ENCODE measurements at regions not wholly inside any gene's neighbourhood (a gene's known extent, or its start where the extent isn't known, plus 50 kb on each side); places are given as distances from the start of the nearest gene placed in this dataset.

DNA sequence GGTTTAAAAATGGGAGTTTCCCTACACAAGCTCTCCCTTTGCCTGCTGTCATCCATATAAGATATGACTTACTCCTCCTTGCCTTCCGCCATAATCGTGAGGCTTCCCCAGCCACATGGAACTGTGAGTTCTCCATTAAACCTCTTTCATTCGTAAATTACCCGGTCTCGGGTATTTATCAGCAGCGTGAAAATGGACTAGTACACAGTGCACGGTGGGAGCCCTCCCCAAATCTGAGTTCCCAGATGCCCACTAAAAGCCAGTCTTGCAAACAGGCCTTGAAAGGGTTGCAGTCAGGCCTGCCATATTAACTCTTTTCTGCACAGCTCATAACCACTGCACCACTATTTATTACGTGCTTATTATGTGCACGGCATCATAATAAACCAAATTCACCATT is 400.9 kb downstream of the PRDM2 start:
- no peak for DNase-seq (ENCODE audit: low read depth, low spot score)

DNA sequence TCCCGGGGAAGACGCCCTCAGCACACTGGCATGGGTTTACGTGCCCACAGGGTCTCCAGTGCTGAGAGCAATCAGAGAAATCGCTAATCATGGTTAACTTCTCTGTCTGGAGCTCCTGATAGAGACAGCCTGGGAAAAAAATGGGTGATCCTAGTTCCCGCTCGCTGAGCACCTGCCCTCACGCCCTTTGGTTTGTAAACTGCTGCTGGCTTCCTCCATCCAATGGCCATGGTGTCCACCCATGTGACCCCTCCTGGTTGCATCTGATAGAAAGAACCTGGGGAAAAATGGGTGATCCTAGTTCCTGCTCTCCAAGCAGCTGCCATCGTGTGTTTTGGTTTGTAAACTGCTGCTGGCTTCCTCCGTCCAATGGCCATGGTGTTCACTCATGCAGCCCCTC is 402.2 kb downstream of the PRDM2 start:
- DNase-seq (ENCODE audit: low read depth, low spot score) = no peak

DNA sequence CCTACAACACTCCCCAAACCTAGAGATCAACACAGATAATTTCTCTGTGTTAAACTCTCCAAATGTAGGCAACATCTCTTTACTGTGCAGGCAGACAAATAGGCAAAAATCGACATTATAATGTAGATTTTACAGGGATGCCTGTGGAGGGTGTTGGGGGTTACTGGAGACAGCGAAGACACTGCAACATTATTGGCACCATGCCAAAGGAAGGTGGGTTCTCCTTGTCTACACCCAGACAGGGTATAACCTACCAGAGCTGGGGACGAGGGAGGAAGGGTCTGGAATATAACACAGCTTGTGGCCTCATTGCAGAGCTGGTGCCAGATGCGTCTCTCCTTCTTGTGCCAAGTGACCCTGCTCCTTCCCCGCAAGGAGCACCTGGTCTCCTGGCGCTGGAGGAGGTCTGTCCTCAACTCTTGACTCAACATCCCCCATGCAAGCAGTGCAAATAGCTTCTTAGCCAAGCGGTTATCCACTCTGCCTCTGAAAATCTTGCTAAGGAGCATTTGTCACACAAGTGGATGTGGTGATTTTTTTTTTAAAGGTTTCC is 404.0 kb downstream of the PRDM2 start:
- DNase-seq (ENCODE audit: low read depth, low spot score) = no peak

DNA sequence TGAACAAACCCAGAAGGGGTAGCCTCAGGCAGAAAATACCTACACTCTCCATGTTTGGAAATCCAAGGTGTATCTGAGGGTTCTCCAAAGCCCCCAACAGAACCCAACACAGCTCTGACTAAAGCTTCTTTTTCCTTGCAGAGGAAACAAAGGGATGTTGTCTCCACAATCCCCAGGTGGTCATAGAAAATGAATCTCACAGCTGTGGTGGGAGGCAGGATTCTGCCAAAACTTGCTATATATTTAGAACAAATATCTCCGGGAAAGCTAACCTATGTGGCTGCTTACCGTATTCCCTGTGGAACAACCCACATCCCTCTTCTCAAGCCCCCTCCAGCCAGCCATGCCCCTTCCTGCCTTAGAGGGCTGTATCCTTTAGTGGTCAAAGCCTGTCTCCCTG is 406.1 kb downstream of the PRDM2 start:
- no peak for DNase-seq (ENCODE audit: low read depth, low spot score)

DNA sequence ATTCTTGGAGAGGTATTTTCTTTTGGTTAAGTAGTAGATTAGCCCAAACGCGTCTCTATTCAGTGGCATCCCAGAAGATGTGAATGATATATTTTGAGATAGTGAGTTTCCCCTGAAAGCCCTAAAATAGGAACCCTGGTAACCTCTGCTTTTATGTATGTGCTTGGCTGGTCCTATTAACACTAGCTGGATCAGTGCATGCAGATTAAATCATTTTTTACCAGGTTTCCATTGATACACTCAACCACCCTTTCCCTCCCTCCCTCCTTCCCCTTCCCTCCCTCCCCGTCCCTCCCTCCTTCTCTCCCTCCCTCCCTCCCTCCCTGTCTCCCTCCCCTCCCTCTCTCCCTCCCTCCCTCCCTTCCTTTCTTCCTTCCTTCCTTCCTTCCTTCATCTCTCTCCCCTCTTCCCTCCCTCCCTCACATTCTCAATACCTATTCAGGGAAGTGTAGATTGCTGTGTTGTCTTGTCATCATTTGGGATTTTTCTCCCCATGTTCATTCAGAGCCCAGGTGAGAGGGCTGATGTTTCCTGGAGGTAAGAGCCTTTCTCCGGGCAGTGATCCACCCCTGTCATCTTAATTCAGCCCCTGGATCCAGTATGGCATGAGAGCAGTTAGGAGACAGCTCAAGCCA is 406.8 kb downstream of the PRDM2 start:
- no peak for DNase-seq (ENCODE audit: low read depth, low spot score)

DNA sequence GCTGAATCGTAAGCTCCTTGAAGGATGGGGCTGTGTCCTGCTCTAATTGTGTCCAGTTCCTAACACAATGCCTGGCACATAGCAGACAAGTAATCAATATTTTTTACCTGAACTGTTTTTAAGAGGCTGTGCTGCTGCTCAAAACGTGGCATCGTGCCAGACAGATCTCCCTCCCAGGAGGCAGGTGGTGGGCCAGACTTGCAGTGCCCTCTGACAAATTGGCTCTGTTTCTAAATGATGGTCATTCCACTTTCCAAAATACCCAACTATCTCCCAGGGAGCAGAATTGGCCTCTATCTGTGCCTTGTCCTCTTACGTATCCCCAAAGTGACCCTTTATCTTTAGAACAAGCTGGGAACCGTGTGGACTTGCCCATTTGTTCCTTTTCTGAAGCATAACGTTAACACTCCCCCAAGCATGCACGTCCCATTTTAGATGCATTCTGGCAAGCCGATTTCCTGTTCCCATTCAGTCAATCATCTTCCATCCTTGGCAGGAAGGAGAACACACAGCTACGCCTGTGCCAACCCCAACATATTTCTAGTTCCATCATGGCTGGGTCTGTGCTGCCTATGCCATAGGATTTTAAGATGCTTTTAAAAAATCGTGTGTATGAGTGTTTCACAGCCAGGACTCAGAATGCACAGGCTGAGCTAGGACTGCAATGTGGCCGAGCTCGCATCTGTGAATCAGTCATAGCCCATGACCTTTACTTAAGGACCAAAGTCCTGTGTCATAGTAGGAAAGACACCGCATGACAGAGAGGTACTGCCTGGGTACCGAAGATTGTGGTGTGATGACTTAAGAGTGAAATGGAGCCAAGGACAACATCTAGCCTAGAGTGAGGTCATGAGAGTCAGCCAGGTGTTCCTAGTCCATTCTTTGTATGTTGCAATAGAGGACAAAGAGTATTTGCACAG is 408.6 kb downstream of the PRDM2 start:
- DNase-seq (ENCODE audit: low read depth, low spot score) = no peak

DNA sequence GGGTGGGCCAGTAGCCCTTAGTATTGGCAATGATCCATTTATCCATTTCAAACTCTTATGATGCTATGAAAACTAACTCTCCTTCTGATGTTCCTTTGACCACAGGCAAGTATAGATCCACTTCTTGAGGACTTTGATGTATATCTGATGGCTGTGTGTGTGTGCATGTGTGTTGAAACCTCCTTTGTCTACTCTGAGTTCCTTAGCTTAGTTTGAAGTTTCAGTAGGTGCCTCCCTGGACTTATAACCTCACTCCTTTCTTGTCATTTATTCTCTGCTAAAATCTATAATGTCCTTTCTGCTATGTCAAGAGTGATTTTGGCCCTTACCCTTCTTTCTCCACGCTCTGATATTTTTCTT is 409.3 kb downstream of the PRDM2 start:
- no peak for DNase-seq (ENCODE audit: low read depth, low spot score)

DNA sequence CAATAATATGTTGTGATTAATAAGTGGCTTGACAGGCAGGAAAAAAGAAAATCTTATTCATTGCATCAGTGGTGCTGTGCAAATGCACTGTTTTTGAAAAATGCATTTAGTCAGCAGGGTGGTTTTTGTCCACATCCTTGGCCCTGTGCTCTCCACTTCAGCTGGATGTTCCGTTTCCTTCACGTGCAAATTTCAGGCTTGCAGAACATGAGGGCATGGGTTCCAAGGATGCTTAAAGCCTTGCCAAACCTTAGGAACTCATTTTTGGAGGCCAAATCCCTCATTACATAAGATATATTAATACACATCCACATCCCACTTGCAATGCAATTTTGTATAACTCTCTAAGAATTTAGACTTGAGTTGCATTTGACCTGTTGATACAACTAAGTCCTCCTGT is 410.1 kb downstream of the PRDM2 start:
- DNase-seq (ENCODE audit: low read depth, low spot score) = no peak

DNA sequence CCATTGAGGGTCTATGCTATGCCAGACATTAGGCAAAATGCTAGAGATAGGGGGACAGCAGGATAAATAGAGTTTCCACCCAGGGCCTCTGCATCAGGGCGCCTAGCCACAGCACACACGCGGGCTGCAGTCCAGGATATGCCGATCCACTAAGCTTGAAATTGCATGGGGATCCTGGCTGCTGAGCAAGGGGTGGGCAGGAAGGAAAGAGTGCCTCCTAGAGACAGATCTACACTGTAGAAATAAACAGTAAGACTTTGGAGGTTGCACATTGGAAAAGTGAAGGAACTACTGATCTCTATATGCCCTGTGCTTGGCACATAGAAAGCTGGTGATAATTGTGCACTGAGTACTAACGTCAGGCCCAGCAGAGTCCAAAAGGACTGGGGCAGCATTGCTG is 411.1 kb downstream of the PRDM2 start:
- no peak for DNase-seq (ENCODE audit: low read depth, low spot score)

DNA sequence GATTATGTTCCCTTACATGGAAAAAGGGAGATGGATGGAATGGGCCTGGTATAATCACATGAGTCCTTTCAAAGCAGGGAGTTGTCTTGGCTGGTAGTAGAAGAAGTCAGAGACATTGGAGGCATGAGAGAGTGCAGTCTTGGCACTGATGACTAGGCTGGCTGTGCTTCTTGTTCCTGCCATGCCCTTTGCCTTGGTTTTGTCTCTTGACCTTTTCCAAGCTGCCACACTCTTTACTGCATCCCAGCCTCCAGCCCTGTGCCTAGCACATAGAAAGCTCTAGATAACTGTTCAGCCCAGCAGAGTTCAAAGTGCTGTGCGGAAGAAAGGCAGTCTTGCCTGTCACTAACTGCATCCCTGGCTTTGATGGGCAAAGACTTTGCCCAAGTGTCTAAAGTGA is 412.6 kb downstream of the PRDM2 start:
- DNase-seq (ENCODE audit: low read depth, low spot score) = no peak

DNA sequence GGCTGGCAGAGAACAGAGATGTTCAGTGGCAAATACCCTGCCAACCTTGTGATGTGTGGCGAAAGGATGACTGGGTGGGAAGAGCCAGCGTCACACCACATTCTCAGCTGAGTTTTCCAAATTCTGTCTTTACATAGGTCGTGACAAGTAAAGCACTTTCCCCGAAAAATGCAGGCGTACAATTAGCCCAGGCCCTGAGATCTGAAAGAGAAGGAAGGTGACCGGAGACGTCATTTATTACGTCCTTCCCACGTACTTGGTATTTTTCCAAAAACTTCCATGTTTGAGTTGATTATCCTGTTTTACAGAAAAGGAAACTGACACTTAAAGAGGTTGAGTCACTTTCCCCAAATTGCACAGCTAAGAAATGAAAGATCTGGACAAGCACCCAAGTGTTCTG is 413.3 kb downstream of the PRDM2 start:
- DNase-seq (ENCODE audit: low read depth, low spot score) = no peak

DNA sequence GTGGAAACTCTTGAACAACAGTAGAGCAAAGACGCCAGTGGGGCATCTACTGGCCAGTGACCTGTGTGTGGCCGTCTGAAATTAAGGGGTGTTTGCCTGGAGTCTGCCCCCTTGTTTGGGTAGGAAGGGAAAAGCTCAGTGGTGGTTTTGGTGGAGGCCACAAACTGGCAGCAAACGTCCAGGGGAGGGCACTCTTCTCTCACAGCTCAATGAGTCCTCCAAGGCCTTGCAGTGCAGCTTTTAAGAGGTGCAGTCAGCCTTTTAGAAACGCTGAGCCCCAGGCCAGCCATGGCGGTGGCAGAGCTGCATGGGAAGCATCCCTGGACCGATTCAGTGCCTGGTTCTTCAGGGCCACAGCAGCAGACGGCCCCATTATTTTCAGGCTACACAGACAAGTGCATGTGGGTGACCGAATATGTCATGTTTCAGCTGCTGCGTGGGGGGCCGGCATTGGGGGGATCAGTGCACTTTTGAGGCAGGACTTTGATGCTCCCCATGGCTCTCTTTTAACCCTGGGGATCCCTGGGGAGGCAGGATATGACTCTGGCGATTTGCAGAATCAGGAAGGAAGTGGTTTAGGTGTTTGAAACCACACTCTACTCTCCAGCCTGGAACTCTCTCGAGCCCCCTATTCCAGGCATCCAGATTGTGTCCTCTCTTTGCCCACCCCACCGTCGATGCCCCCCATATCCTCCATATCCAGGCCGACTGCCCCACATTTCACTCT is 414.0 kb downstream of the PRDM2 start:
- DNase-seq (ENCODE audit: low read depth, low spot score) = no peak

DNA sequence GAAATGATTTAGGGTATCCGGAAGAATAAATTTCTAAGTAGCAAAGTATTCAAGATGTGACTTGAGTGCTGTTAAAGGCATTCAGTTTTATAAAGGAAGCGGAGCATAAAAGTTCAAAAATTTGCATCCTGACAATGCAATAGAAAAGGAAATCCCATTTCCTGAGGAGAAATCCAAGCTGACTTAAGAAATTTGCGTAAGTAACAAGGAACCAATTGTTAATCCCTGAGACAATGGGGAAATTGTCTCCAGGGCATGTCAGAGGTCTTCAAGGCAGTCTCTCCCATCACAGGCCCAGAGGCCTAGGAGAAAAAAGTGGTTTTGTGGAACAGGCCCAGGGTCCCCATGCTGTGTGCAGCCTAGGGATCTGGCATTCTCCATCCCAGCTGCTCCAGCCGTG is 416.0 kb downstream of the PRDM2 start:
- DNase-seq (ENCODE audit: low read depth, low spot score) = no peak

DNA sequence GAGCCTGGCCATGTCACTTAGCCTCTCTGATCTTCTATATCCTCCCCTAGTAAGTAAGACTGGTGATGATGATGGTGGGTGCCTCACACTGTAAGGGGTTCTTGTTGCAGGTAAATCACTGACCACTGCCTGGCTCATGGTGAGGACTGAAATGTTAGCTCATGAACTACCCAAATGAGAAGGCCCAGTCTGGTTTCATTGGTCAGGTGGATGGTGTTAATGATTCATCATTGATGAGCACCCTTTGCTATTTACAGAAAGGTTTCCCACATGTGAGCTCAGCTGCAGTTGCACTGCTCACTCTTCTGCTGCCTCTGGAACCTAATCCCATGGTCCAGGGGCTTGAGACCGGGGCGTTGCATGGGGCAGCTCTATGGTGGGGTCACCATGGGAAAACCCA is 417.7 kb downstream of the PRDM2 start:
- DNase-seq (ENCODE audit: low read depth, low spot score) = no peak

DNA sequence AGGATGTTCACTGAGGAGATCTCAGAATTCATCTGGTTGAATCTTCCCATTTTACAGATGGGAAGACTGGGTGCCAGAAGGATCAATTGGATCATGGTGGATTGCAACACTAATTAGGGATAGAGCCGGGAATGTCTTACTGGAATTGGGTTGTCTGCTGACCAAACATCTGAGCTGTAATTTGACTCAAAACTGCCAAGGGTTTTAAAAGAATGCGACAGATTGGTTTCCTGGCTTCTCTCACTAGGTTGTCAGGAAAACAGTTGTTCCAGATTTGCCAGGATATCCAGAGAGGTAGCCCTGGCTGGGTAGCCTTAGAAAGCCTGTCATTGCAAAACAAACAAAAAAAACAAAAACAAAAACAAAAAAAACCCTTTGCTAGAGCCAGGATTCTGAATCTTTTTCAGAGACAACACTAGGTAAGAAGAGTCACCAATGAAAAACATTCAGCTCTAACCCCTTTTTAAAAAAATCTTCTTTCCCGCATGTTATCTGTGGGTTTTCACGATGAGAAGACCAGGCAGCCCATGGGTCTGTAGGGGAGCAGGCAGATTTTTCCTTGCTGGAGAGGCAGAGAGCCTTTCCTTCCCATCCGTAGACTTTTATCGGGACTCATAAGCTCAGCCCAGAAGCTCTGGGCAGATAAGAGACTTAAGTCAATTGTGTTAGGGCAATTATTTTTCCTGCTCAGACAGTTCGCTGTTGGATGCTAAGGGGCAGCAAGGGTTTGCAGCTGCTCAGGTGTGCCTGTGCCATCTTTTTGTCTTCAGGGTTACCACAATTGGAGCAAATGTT is 418.9 kb downstream of the PRDM2 start:
- DNase-seq (ENCODE audit: low read depth, low spot score) = no peak

DNA sequence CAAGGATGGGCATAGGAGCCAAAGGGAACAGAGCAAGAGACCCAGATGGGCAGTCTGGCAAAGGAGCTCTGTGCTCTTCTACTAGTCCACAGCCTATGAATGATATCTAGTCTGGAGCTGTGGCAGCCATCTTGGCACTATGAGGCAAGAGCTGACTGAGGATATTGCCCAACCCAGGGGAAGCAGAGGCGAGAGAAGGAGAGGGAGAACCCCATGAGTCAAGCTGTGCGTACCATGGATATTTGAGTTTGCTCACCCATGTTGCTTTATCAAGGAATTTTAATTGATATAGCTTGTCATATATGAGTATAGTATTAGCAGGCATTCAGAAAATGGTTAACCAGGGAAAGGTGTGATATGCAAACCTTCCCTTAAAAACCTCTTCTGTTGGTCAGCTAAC is 420.9 kb downstream of the PRDM2 start:
- DNase-seq (ENCODE audit: low read depth, low spot score) = no peak

DNA sequence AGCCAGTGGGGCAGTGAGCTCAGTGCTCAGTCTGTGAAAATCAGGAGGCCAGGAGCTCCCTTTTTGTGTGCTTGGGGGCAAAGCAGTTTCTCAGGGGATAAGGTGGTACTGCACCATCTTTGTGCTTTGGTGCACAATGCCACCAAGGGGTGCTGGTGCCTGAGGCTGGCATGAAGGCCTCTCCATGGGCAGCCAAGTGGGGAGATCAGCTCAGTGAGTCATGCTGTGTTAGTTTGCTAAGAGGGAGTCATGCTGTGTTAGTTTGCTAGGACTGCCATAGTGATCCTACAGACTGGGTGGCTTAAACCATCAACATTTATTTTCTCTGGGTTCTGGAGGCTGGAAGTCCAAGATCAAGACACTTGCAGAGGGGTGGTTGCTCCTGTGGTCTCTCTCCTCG is 428.1 kb downstream of the PRDM2 start:
- no peak for DNase-seq (ENCODE audit: low read depth, low spot score)

DNA sequence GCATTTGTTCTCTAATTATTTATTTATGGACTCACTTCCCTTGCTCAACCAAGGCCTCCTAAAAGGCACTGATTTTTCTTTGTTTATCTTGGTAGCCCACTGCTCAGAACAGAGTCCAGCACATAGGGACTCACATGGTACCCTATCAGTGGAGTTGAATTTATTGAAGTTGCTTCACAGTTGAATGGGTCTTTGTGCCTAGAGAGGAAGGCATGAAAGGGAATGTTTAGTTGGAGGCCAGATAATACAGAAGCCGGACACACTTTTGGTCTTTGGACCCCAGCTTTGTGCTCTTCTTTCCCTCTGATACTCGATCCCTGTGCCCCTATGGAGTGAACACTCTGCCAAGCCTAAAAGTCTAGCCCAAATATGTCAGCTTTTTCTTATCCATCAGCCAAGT is 429.0 kb downstream of the PRDM2 start:
- DNase-seq (ENCODE audit: low read depth, low spot score) = no peak

DNA sequence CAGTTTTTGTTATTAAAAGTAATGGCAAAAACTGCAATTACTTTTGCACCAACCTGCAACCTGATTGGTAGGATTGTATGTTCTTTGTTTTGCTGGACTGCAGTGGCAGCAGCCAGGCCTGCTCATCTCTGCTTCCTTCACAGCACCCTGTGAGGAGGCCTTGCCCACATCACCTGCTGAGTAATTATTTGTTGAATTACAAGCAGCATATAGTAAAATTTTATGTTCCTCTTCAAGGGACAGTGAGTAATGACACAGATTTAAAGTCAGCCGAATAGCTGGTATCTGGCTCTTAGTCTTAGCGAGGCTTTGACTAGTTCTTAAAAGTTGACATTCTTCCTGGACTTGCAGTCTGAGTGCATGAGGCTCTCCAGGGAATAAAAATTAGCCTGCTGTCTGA is 435.1 kb downstream of the PRDM2 start:
- DNase-seq (ENCODE audit: low read depth, low spot score) = no peak

DNA sequence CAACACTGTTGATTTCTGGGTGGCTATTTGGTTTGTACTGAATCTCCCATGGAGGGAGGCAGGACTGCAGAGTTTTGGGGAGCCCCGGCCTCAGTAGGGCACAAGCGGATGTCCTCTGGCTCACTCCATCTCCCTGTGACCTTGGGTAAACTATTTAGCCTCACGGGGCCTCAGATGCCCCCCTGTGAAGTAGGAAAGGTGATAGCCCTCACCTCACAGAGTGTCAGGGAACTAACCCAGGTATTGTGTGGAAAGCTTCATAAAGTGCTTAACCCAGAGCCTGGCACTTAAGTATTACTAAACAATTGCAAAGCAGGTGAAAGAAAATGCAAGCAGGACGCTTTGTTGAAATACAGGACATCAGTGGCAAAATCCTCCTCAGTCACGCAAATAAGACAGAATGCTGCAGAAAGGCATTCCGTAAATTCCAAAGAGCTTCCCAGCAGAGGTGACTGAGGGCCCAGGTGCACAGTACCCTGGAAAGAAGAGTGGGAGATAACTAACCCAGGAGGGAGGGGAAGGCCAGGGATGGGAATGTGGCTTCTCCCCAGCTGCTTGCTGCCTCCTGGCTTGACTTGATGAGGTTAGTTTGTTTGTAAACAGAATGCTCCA is 436.3 kb downstream of the PRDM2 start:
- DNase-seq (ENCODE audit: low read depth, low spot score) = no peak

DNA sequence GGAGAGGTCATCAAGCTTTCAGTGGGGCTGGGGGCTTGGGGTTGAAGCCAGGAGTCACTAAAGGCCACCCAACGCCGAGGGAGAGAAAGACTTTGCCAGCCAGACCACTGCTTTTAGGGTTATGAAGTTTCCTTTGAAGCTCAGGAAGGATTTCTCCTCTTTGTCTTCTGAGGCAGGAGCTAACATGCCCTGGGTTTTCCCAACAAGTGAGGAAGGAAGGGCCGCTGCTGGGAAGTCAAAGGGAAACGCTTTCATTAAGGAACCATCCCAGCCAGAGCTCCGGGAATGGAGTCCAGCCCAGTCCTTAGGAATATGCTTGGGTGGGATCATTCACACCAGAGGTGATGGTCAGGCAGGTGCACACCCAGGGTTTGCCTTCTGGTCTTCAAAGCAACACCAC is 436.9 kb downstream of the PRDM2 start:
- no peak for DNase-seq (ENCODE audit: low read depth, low spot score)
